ENCODE measurements at regions not wholly inside any gene's neighbourhood (a gene's known extent, or its start where the extent isn't known, plus 50 kb on each side); places are given as distances from the start of the nearest gene placed in this dataset.

DNA sequence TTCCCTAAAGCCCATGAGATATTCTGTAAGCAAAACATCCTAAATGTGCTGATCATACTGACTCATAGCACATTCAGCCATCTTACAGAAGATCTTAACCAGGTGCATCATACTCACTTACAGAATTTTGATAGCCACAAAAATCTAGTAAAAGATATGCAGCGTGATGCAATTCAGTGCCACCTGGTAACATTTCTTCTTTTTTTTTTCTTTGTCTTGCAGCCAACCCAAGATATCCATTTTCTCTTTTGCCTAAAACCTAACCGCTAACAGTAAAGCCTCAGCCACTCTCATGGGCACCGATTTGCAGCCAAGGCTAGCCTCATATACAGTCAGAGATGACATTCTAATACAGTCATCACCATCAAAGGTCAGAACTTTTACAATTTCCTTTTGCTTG lies 293.3 kb downstream of the HACE1 start:
- TF ChIP-seq POLR2AphosphoS5 (IDR thresholded peaks at IDR 0.05; ENCODE audit: low read depth, low read length) (no peak), NRF1 (IDR thresholded peaks at IDR 0.05; ENCODE audit: low read depth, low read length) (no peak), GABPA (IDR thresholded peaks at IDR 0.05; ENCODE audit: low read depth) (no peak), CTCF (IDR thresholded peaks at IDR 0.05) (no peak), EP300 (IDR thresholded peaks at IDR 0.05; ENCODE audit: borderline replicate concordance in 1 of 2, low read depth in 1 of 2, low read length in 1 of 2) (no peak), PBX3 (IDR thresholded peaks at IDR 0.05) (no peak), SIN3A (IDR thresholded peaks at IDR 0.05; ENCODE audit: borderline replicate concordance, low read depth, low read length) (no peak), GATA2 (CRISPR knock-in tag; IDR thresholded peaks at IDR 0.05) (no peak)
